ENCODE measurements at regions not wholly inside any gene's neighbourhood (a gene's known extent, or its start where the extent isn't known, plus 50 kb on each side); places are given as distances from the start of the nearest gene placed in this dataset.

DNA sequence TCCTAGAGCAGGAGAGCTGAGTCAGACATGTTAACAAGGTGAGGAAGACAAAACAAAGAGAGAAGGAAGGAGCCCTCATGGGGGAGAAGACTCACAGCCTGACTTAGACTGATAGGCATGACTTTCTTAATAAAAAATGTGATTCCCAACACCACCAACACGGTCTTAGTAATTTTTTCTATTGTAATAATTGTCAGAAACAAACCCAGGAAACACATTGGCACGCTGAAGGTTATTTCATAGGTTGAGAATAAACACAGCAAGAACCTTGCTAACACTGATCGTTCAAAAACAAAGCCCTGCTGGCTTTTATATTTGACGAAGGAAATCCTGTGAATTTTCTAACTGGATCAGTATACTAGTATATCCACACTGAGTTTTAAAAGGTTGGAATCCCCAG lies 286.8 kb downstream of the HACE1 start:
- DNase-seq: no peak

DNA sequence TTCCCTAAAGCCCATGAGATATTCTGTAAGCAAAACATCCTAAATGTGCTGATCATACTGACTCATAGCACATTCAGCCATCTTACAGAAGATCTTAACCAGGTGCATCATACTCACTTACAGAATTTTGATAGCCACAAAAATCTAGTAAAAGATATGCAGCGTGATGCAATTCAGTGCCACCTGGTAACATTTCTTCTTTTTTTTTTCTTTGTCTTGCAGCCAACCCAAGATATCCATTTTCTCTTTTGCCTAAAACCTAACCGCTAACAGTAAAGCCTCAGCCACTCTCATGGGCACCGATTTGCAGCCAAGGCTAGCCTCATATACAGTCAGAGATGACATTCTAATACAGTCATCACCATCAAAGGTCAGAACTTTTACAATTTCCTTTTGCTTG lies 293.3 kb downstream of the HACE1 start:
- DNase-seq: no peak

DNA sequence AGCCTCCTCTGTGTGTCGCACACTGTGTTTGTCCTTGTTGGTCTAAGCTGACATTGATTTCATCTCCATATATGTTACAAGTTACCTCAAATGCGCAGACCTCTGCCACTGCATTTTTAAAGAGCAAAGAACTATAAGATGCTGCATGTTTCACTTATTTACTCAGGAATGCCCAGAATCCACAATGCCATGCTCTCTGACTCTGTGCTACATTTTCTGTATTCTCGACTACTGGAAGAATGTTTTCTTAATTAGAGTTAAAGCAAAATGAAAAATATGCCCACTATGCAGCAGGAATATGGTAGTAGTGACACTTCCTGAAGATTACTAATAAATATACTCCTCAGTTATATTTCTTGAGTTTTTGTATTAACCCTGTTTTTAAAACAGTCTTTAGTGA lies 296.4 kb downstream of the HACE1 start:
- DNase-seq: no peak

GRCh38 chr6:104559435-104560202 lies 300.1 kb downstream of the HACE1 start:
- no peak for DNase-seq

GRCh38 chr6:104558746-104559145 lies 301.0 kb downstream of the HACE1 start:
- DNase-seq: no peak

DNA sequence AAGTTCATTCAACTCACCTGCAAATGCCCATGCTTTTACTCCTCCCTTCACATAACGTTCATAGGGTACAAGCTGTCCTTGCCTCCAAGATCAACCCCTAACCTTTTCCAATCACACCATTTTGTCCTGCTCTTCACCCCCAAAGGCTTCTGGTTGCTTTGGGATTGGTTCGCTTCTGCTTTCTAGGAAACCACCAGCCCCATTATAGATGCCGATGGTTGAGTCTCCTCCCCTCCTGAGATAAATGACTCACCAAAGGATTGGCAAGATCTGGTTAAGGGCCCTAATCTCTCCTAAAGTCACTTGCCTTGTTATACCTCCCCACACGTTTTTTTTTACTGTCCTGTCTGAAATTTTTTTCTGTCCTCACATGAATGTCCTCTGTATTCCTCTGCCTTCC lies 311.4 kb downstream of the HACE1 start:
- DNase-seq: no peak

GRCh38 chr6:104541411-104541810 lies 318.3 kb downstream of the HACE1 start:
- DNase-seq: no peak

GRCh38 chr6:104540743-104541142 lies 319.0 kb downstream of the HACE1 start:
- no peak for DNase-seq

- DNase-seq: no peak
Observed at GRCh38 chr6:104539173-104539572, 320.5 kb downstream of the HACE1 start.

GRCh38 chr6:104537872-104538271 lies 321.8 kb downstream of the HACE1 start:
- DNase-seq: no peak

- DNase-seq: no peak
Observed at GRCh38 chr6:104537180-104537579, 322.5 kb downstream of the HACE1 start.

DNA sequence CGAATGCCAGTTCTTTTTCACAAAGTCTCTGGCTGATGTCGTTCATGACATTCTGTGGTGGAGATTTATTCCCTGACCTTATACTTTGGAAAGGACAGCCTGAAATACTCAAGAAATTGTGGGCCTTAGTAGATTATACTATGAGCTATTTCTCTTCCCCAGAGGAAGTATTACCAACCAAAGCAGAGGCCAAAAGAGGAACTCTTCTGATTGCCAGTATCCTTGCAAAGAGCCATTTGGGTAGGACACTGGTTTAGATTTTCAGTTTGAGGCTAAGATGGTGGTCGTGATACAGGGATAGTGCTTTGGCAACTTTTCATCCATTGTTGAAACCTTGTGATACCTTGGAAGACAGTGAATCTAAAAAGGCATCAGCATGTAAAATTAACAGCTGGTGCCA lies 327.3 kb downstream of the HACE1 start:
- DNase-seq: no peak

DNA sequence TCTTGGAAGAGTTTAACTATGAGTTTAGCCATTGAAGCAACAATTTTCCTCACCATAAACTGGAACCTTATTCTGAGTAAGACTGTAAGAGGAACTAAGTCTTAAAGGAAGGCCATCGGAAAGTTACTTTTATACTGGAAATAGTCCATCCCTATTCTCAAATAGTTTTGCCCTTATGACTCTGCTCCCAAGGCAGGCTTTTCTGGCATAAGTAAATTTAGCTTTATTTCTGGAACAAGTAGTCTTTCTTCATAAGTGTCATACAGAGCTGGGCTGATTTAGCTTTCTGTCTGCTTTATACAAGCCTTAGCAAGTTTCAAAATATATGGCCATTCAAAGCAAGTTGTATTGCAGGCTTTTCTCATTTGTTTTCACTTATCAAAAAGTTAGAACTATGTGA lies 328.1 kb downstream of the HACE1 start:
- no peak for DNase-seq

- no peak for DNase-seq
Observed at GRCh38 chr6:104527761-104528415, 331.8 kb downstream of the HACE1 start.

- no peak for DNase-seq
Observed at GRCh38 chr6:104527311-104527710, 332.4 kb downstream of the HACE1 start.

DNA sequence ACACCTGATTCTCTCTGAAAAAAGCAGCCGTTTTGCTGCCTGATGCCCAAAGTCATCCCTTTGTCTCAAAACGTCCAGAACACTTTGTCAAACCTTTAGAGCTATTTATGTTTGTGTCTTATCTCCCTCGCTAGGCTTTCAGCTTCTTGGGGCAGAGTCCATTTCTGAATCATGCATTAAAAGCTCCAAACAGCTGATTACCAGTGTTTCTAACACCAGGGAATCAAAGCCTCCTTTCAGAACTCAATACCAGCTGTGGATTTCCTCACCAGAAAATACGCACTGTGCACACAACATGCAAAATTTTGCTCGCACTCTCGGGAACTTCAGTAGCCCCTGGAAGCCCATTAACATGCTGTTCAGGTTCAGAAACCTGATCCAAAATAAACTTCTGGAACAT lies 333.3 kb downstream of the HACE1 start:
- DNase-seq: no peak

GRCh38 chr6:104525677-104526322 lies 333.9 kb downstream of the HACE1 start:
- peak; percentile 17 to 65 (median 41) for DNase-seq

GRCh38 chr6:104522533-104522932 lies 337.2 kb downstream of the HACE1 start:
- DNase-seq: peak in 1 of 6 experiments; percentile 1

DNA sequence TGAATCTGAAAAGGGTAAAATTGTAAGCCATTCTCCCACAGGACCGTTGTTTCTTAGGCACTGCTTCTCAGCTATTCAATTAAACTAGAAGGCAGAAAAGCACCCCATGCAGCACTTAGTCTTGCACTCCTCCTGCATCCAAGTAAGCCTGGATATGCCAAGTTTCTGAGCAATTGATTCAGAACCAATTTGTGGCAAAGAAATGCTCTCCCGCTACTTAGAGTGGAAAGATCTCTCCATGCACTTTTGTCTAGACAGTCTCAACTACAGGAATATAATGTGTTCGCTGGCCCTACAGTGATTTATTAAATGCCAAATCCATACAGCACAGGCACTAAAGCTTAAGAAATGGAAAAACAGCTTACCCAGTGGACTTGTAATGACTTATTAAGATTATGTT lies 338.5 kb downstream of the HACE1 start:
- no peak for DNase-seq

GRCh38 chr6:104519566-104519965 lies 340.2 kb downstream of the HACE1 start:
- no peak for DNase-seq

GRCh38 chr6:104509355-104509754 lies 350.4 kb downstream of the HACE1 start:
- no peak for DNase-seq

DNA sequence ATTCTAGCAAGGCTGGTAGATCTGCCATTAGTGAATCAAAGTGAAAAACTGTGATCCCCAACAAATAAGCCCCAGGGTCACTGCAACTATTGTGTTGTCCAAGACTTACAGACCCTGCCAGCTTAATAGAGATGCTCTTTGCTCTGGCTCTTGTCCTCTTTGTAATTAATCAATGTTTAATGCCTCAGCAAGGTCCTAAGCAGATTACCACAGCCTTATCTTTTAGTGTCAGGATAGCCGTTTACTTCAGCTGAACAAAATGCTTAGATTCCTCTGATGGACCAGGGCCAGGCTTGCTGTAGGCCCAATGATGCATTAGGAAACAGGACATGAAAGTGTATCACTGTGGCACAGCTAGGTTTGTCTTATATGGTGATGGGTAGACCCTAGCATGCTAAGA lies 353.3 kb downstream of the HACE1 start:
- DNase-seq: no peak

- DNase-seq: no peak
Observed at GRCh38 chr6:104505838-104506237, 353.9 kb downstream of the HACE1 start.

DNA sequence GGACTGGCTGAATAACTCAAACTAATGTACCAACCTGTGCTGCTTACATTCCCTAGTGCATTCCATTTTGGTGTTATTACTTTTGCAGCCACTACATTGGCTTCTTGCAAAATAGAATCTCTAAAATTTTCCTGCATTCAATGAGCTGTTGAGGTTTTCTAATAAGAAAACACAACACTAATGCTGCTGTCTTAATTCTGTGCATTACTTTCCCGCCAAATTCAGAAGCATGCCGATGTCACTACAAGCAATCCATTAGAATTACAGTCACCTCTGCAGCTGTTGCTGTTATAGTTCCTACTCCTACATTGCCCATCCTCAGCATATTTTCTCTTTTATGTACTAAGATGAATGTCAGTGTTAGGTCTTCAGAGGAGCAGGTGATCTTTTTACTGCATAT lies 359.5 kb downstream of the HACE1 start:
- no peak for DNase-seq

Measured in stimulated activated naive CD4-positive, alpha-beta T cell (primary cell).